PC-9 (cell line): ENCODE measurements at regions not wholly inside any gene's neighbourhood (a gene's known extent, or its start where the extent isn't known, plus 50 kb on each side); places are given as distances from the start of the nearest gene placed in this dataset.

Source experiments
- BruUV-seq: library from RNA; stranded (reverse); fragments of 400-500 nt; replicated peaks from 2 replicates; lab custom pipeline; 2021; lab: Mats Ljungman, UMichigan
- CTCF ChIA-PET: fragments of 300-600 bp; sonication (Branson Sonifier 250); formaldehyde crosslinking; loops from one replicate; lab custom pipeline; 2022; ENCODE audit warnings: antibody characterized with exemption; lab: Charles Lee
- POLR2A ChIA-PET: fragments of 300-600 bp; sonication (Branson Sonifier 250); formaldehyde crosslinking; loops from one replicate; lab custom pipeline; 2022; ENCODE audit warnings: antibody characterized with exemption; ENCODE audit not compliant: unreplicated experiment; lab: Charles Lee
- DNase-seq, 2 experiments: peaks; one replicate each; pipeline versions ENCODE4 v3.0.0 to v3.0.0-alpha.2; 2015 to 2022; ENCODE audit warnings: mixed read lengths in 1 of 2
- H2AFZ ChIP-seq: fragments of 200-600 bp; sonication (generic); 2 replicates; pipeline ENCODE4 v1.8.1; 2017; ENCODE audit warnings: antibody characterized with exemption
- H3F3A ChIP-seq: fragments of 200-600 bp; sonication (generic); 2 replicates; pipeline ENCODE4 v1.8.1; 2017; ENCODE audit warnings: antibody characterized with exemption, mild to moderate bottlenecking, low read depth; ENCODE audit not compliant: insufficient read depth
- H3K27ac ChIP-seq: fragments of 200-600 bp; sonication (generic); 2 replicates; pipeline ENCODE4 v1.6.1; 2016; ENCODE audit warnings: mixed run types
- H3K27me3 ChIP-seq: fragments of 200-600 bp; sonication (generic); 2 replicates; pipeline ENCODE4 v1.6.1; 2016; ENCODE audit warnings: low read depth, mixed run types; ENCODE audit not compliant: insufficient read depth
- H3K36me3 ChIP-seq: fragments of 200-600 bp; sonication (generic); 2 replicates; pipeline ENCODE4 v1.6.1; 2016; ENCODE audit warnings: low read depth, mixed run types
- H3K4me1 ChIP-seq: fragments of 200-600 bp; sonication (generic); replicated peaks from 2 replicates; pipeline ENCODE4 v1.6.1; 2016; ENCODE audit warnings: mixed run types; ENCODE audit not compliant: insufficient read depth
- H3K4me2 ChIP-seq: fragments of 200-600 bp; sonication (generic); 2 replicates; pipeline ENCODE4 v1.6.1; 2017; ENCODE audit warnings: mixed run types
- H3K4me3 ChIP-seq: fragments of 200-600 bp; sonication (generic); 2 replicates; pipeline ENCODE4 v1.6.1; 2016; ENCODE audit warnings: mixed run types
- H3K79me2 ChIP-seq: fragments of 200-600 bp; sonication (generic); 2 replicates; pipeline ENCODE4 v1.6.1; 2017; ENCODE audit warnings: low read depth, mixed run types
- H3K9me2 ChIP-seq: fragments of 200-600 bp; sonication (generic); 2 replicates; pipeline ENCODE4 v1.8.1; 2017; ENCODE audit warnings: mild to moderate bottlenecking; ENCODE audit not compliant: insufficient read depth
- H3K9me3 ChIP-seq: fragments of 200-600 bp; sonication (generic); 2 replicates; pipeline ENCODE4 v1.8.1; 2016; ENCODE audit warnings: low read depth; ENCODE audit not compliant: insufficient read depth
- H4K20me1 ChIP-seq: fragments of 200-600 bp; sonication (generic); 2 replicates; pipeline ENCODE4 v1.8.1; 2017; ENCODE audit not compliant: insufficient read depth
- CTCF ChIP-seq: fragments of 200-600 bp; sonication (generic); conservative IDR thresholded peaks from 2 replicates; pipeline ENCODE4 v1.6.1; 2017; ENCODE audit warnings: mixed run types, antibody characterized with exemption, mild to moderate bottlenecking, moderate library complexity
- EZH2 ChIP-seq: fragments of 200-600 bp; sonication (generic); IDR thresholded peaks from 2 replicates; pipeline ENCODE4 v1.8.0; 2017; ENCODE audit warnings: antibody characterized with exemption, low read depth
- intact Hi-C: fragments of 100-400 bp; cut with micrococcal nuclease; formaldehyde crosslinking; loops from one replicate; pipeline ENCODE4 v1.10.0; 2022; ENCODE audit not compliant: unreplicated experiment

- BruUV-seq, result no TSS peak
Observed at GRCh38 chr17:13154930-13155329, 137.1 kb upstream of the ELAC2 start.

GRCh38 chr17:13154398-13154797, 136.6 kb upstream of the ELAC2 start:
- Histone ChIP-seq H3K4me3 (no peak overlapping the region), H3F3A (no peaks in the 10 kb centered on the region), H3K4me2 (no peak overlapping the region), H3K27me3 (no peaks in the 10 kb centered on the region), H4K20me1 (no peaks in the 10 kb centered on the region), H3K4me1 (no peaks in the 10 kb centered on the region), H3K27ac (no peak overlapping the region), H3K36me3 (no peaks in the 10 kb centered on the region), H3K9me3 (no peaks in the 10 kb centered on the region), H3K9me2 (no peaks in the 10 kb centered on the region), H3K79me2 (no peaks in the 10 kb centered on the region), H2AFZ (no peak overlapping the region)
- no TSS peak for BruUV-seq
- TF ChIP-seq CTCF (no peak), EZH2 (no peak)
- intact Hi-C loops, result no loop called here
- ChIA-PET CTCF (no interaction called here), POLR2A (no interaction called here)
- no peak for DNase-seq

More at GRCh38 chr17:13154930-13155329, 137.1 kb upstream of the ELAC2 start:
- TF ChIP-seq EZH2 (no peak), CTCF (no peak)
- no peak for DNase-seq
- ChIA-PET CTCF (no interaction called here), POLR2A (no interaction called here)
- no peak overlapping the region for H2AFZ ChIP-seq
- H3K4me3 ChIP-seq, result no peak overlapping the region
- H3F3A ChIP-seq, result no peaks in the 10 kb centered on the region
- H3K9me2 ChIP-seq, result no peaks in the 10 kb centered on the region
- no peaks in the 10 kb centered on the region for H3K36me3 ChIP-seq
- no peaks in the 10 kb centered on the region for H4K20me1 ChIP-seq
- H3K79me2 ChIP-seq, result no peaks in the 10 kb centered on the region
- no peaks in the 10 kb centered on the region for H3K4me1 ChIP-seq
- no peak overlapping the region for H3K4me2 ChIP-seq
- no peaks in the 10 kb centered on the region for H3K9me3 ChIP-seq
- intact Hi-C loops, result no loop called here
- no peak overlapping the region for H3K27ac ChIP-seq
- no peaks in the 10 kb centered on the region for H3K27me3 ChIP-seq

- no peak overlapping the region for H3K4me2 ChIP-seq
- ChIA-PET POLR2A (no interaction called here), CTCF (no interaction called here)
- no peak overlapping the region for H3K27ac ChIP-seq
- no peak overlapping the region for H3K4me3 ChIP-seq
- H3K9me2 ChIP-seq, result no peaks in the 10 kb centered on the region
- H3K79me2 ChIP-seq, result no peaks in the 10 kb centered on the region
- no peaks in the 10 kb centered on the region for H3K36me3 ChIP-seq
- H3K27me3 ChIP-seq, result no peaks in the 10 kb centered on the region
- H3F3A ChIP-seq, result no peaks in the 10 kb centered on the region
- H2AFZ ChIP-seq, result no peak overlapping the region
- TF ChIP-seq CTCF (no peak), EZH2 (no peak)
- DNase-seq, result no peak
- no peaks in the 10 kb centered on the region for H3K4me1 ChIP-seq
- H4K20me1 ChIP-seq, result no peaks in the 10 kb centered on the region
- H3K9me3 ChIP-seq, result no peaks in the 10 kb centered on the region
- intact Hi-C loops, result no loop called here
- no TSS peak for BruUV-seq
Observed at GRCh38 chr17:13153036-13153435, 135.2 kb upstream of the ELAC2 start.
